K562 (cell line): ENCODE measurements at regions not wholly inside any gene's neighbourhood (a gene's known extent, or its start where the extent isn't known, plus 50 kb on each side); places are given as distances from the start of the nearest gene placed in this dataset.

ENCODE experiments used
- ATAC-seq: fragments of 200-7000 bp; cut with Tn5 transposase; 3 replicates; pipeline ENCODE4 v1.9.1; 2020; ENCODE audit warnings: moderate library complexity
- BruUV-seq: library from RNA; stranded (reverse); fragments of 400-500 nt; replicated peaks from 2 replicates; lab custom pipeline; 2021; lab: Mats Ljungman, UMichigan
- CTCF ChIA-PET: fragments of 300-600 bp; formaldehyde crosslinking; extraction: SDS; loops from one replicate; lab custom pipeline; 2021; ENCODE audit warnings: low intra/inter-chr PET ratio; lab: Yijun Ruan, JAX
- POLR2A ChIA-PET: fragments of 300-600, 350-650 bp; sonication (Branson Sonifier 250); formaldehyde crosslinking; extraction: SDS; loops from one replicate; lab custom pipeline; 2021; ENCODE audit warnings: antibody characterized with exemption, inconsistent platforms; lab: Yijun Ruan, JAX
- DNase-seq, 4 experiments: peaks; one replicate each; pipeline versions ENCODE4 v3.0.0 to v3.0.0-alpha.2; 2011 to 2018; ENCODE audit warnings: low spot score in 3 of 4, mixed read lengths in 3 of 4; ENCODE audit errors: extremely low read depth in 1 of 4
- FAIRE-seq: peaks from 2 replicates; lab custom pipeline; 2011; peaks lifted over from hg19 to GRCh38; lab: Jason Lieb, UNC
- H2AFZ ChIP-seq: 2 replicates; pipeline ENCODE4 v1.6.0; 2011; ENCODE audit warnings: low read depth, low read length, control low read depth, inconsistent platforms
- H3K27ac ChIP-seq: fragments of 200-600 bp; 3 replicates; pipeline ENCODE4 v1.8.0; 2011; ENCODE audit warnings: low read depth, mild to moderate bottlenecking, control low read depth, inconsistent platforms, low read length, moderate library complexity, mixed read lengths; ENCODE audit errors: extremely low read depth
- H3K27me3 ChIP-seq, 2 experiments: fragments of 300-600 bp in 1 of 2; 2 replicates in 1 of 2; 3 replicates in 1 of 2; pipeline versions ENCODE4 v1.6.0 to v1.8.0; 2011; ENCODE audit warnings: inconsistent platforms in 2 of 2, low read length in 2 of 2, mild to moderate bottlenecking in 1 of 2, mixed read lengths in 1 of 2, moderate library complexity in 1 of 2; ENCODE audit not compliant: control insufficient read depth in 2 of 2, insufficient read depth in 2 of 2
- H3K36me3 ChIP-seq: fragments of 300-600 bp; 3 replicates; pipeline ENCODE4 v1.8.0; 2011; ENCODE audit warnings: mild to moderate bottlenecking, low read length, inconsistent platforms; ENCODE audit not compliant: control insufficient read depth, insufficient read depth
- H3K4me1 ChIP-seq, 2 experiments: fragments of 200-600 bp in 1 of 2; replicated peaks in 1 of 2; 2 replicates in 1 of 2; 3 replicates in 1 of 2; pipeline versions ENCODE4 v1.5.1 to v1.8.0; 2011; ENCODE audit warnings: inconsistent platforms in 2 of 2, low read length in 2 of 2, mild to moderate bottlenecking in 1 of 2, mixed read lengths in 1 of 2, moderate library complexity in 1 of 2; ENCODE audit not compliant: control insufficient read depth in 2 of 2, insufficient read depth in 2 of 2
- H3K4me2 ChIP-seq: 2 replicates; pipeline ENCODE4 v1.6.1; 2011; ENCODE audit warnings: low read length, control low read depth, inconsistent platforms, mixed read lengths; ENCODE audit not compliant: insufficient read depth
- H3K4me3 ChIP-seq: fragments of 200-600 bp; sonication (generic), shearing (Covaris generic); 2 replicates; pipeline ENCODE4 v1.5.1; 2016; ENCODE audit warnings: control low read depth, inconsistent platforms
- H3K79me2 ChIP-seq: fragments of 200-600 bp; 3 replicates; pipeline ENCODE4 v1.8.0; 2011; ENCODE audit warnings: low read length, inconsistent platforms; ENCODE audit not compliant: control insufficient read depth, insufficient read depth
- H3K9ac ChIP-seq, 2 experiments: 2 replicates each; pipeline versions ENCODE4 v1.6.0 to v1.6.1; 2011; ENCODE audit warnings: low read depth in 2 of 2, low read length in 2 of 2, control low read depth in 1 of 2, inconsistent platforms in 1 of 2, mild to moderate bottlenecking in 1 of 2, mixed read lengths in 1 of 2; ENCODE audit not compliant: insufficient read depth in 1 of 2
- H3K9me1 ChIP-seq: one replicate; pipeline ENCODE4 v1.6.0; 2011; ENCODE audit warnings: inconsistent platforms, mild to moderate bottlenecking, low read length, moderate library complexity; ENCODE audit not compliant: control insufficient read depth, insufficient read depth
- H3K9me3 ChIP-seq: replicated peaks from 2 replicates; pipeline ENCODE4 v1.5.1; 2011; ENCODE audit warnings: low read depth, low read length, inconsistent platforms; ENCODE audit not compliant: control insufficient read depth, insufficient read depth
- H4K20me1 ChIP-seq: replicated peaks from 2 replicates; pipeline ENCODE4 v1.6.1; 2011; ENCODE audit warnings: low read length, inconsistent platforms, mixed read lengths; ENCODE audit not compliant: control insufficient read depth, insufficient read depth
- ELF1 ChIP-seq: fragments of 200-800 bp; sonication (Bioruptor generic); IDR thresholded peaks from 2 replicates; pipeline ENCODE4 v1.6.1; 2016; ENCODE audit warnings: missing genetic modification characterization, missing compliant biosample characterization
- RAD51 ChIP-seq: fragments of 450-650 bp; IDR thresholded peaks from 2 replicates; pipeline ENCODE4 v1.7.1; 2016; ENCODE audit warnings: low read depth, mild to moderate bottlenecking, borderline replicate concordance
- SMARCA4 ChIP-seq: fragments of 450-650 bp; IDR thresholded peaks from 2 replicates; pipeline ENCODE4 v1.6.1; 2016
- ZNF134 ChIP-seq: fragments of 250-450 bp; sonication (Bioruptor Pico); conservative IDR thresholded peaks from 2 replicates; pipeline ENCODE4 v1.4.0; 2020
- WGBS: fragments of 100-300 bp; shearing (Covaris generic); methylation state at CpG from one replicate; pipeline ENCODE4 v1.1.6; 2016; ENCODE audit warnings: low coverage, mixed read lengths; ENCODE audit not compliant: insufficient coverage; ENCODE audit errors: missing lambda C conversion rate; 5-methylcytosine and 5-hydroxymethylcytosine counted together
- in situ Hi-C: fragments of 300-500 bp; cut with MboI; formaldehyde crosslinking; loops from 4 replicates; pipeline ENCODE4 v1.15.0; 2018; ENCODE audit warnings: inconsistent platforms, mixed read lengths
- intact Hi-C: fragments of 100-400 bp; cut with micrococcal nuclease; formaldehyde crosslinking; loops from 2 replicates; pipeline ENCODE4 v1.14.2; 2022
- TF ChIP-seq, protein P1 (sequence below): sonication (generic); formaldehyde crosslinking; IDR thresholded peaks from 2 replicates; pipeline ENCODE4 v1.8.0; 2022; ENCODE audit warnings: mild to moderate bottlenecking, missing genetic modification reagents, borderline replicate concordance
- TF ChIP-seq, protein P2 (sequence below): fragments of 200-800 bp; sonication (Bioruptor generic); IDR thresholded peaks from 2 replicates; pipeline ENCODE4 v1.6.1; 2017; ENCODE audit warnings: missing genetic modification characterization, missing compliant biosample characterization
- TF ChIP-seq, protein P3 (sequence below): fragments of 250-450 bp; sonication (Bioruptor Pico); IDR thresholded peaks from 2 replicates; pipeline ENCODE4 v1.8.0; 2022; ENCODE audit warnings: inconsistent platforms
- TF ChIP-seq, protein P4 (sequence below), 2 experiments: fragments of 450-650 bp; formaldehyde crosslinking in 1 of 2; IDR thresholded peaks; 2 replicates each; pipeline versions ENCODE4 v1.4.0 to v1.6.1; 2014 to 2020; ENCODE audit warnings: mild to moderate bottlenecking in 2 of 2, borderline replicate concordance in 1 of 2, low read depth in 1 of 2

GRCh38 chr18:29074147-29074546, 897.2 kb upstream of the CDH2 start:
- BruUV-seq = no TSS peak
- Histone ChIP-seq H3K36me3 (no peaks in the 10 kb centered on the region), H4K20me1 (no peaks in the 10 kb centered on the region), H3K9ac (no peak overlapping the region), H3K27me3 (no peaks in the 10 kb centered on the region), H3K4me2 (no peak overlapping the region), H3K9me3 (peaks cover 2% of the 10 kb centered on the region; the same call in 1 of the 2 replicates), H3K79me2 (no peaks in the 10 kb centered on the region), H2AFZ (no peak overlapping the region), H3K9me1 (no peaks in the 10 kb centered on the region), H3K27ac (no peak overlapping the region), H3K4me3 (no peak overlapping the region), H3K4me1 (no peaks in the 10 kb centered on the region)
- WGBS = 0% methylated on average over 2 of the region's 2 CpGs
- CTCF ChIA-PET = no interaction called here
- FAIRE-seq (no peak), DNase-seq (no peak), ATAC-seq (no peak)
- in situ Hi-C loops (no loop called here), intact Hi-C loops (no loop called here)
- POLR2A ChIA-PET = no interaction called here
- no peak for TF ChIP-seq ZNF134 (CRISPR knock-in tag)
- TF ChIP-seq, protein P1, sequence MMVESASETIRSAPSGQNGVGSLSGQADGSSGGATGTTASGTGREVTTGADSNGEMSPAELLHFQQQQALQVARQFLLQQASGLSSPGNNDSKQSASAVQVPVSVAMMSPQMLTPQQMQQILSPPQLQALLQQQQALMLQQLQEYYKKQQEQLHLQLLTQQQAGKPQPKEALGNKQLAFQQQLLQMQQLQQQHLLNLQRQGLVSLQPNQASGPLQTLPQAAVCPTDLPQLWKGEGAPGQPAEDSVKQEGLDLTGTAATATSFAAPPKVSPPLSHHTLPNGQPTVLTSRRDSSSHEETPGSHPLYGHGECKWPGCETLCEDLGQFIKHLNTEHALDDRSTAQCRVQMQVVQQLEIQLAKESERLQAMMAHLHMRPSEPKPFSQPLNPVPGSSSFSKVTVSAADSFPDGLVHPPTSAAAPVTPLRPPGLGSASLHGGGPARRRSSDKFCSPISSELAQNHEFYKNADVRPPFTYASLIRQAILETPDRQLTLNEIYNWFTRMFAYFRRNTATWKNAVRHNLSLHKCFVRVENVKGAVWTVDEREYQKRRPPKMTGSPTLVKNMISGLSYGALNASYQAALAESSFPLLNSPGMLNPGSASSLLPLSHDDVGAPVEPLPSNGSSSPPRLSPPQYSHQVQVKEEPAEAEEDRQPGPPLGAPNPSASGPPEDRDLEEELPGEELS (CRISPR knock-in tag) = no peak
- TF ChIP-seq RAD51 = no peak
- TF ChIP-seq SMARCA4 = no peak
- TF ChIP-seq, protein P2, sequence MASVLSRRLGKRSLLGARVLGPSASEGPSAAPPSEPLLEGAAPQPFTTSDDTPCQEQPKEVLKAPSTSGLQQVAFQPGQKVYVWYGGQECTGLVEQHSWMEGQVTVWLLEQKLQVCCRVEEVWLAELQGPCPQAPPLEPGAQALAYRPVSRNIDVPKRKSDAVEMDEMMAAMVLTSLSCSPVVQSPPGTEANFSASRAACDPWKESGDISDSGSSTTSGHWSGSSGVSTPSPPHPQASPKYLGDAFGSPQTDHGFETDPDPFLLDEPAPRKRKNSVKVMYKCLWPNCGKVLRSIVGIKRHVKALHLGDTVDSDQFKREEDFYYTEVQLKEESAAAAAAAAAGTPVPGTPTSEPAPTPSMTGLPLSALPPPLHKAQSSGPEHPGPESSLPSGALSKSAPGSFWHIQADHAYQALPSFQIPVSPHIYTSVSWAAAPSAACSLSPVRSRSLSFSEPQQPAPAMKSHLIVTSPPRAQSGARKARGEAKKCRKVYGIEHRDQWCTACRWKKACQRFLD (CRISPR knock-in tag) = no peak
- TF ChIP-seq, protein P3, sequence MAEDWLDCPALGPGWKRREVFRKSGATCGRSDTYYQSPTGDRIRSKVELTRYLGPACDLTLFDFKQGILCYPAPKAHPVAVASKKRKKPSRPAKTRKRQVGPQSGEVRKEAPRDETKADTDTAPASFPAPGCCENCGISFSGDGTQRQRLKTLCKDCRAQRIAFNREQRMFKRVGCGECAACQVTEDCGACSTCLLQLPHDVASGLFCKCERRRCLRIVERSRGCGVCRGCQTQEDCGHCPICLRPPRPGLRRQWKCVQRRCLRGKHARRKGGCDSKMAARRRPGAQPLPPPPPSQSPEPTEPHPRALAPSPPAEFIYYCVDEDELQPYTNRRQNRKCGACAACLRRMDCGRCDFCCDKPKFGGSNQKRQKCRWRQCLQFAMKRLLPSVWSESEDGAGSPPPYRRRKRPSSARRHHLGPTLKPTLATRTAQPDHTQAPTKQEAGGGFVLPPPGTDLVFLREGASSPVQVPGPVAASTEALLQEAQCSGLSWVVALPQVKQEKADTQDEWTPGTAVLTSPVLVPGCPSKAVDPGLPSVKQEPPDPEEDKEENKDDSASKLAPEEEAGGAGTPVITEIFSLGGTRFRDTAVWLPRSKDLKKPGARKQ (CRISPR knock-in tag) = no peak
- TF ChIP-seq, protein P4, sequence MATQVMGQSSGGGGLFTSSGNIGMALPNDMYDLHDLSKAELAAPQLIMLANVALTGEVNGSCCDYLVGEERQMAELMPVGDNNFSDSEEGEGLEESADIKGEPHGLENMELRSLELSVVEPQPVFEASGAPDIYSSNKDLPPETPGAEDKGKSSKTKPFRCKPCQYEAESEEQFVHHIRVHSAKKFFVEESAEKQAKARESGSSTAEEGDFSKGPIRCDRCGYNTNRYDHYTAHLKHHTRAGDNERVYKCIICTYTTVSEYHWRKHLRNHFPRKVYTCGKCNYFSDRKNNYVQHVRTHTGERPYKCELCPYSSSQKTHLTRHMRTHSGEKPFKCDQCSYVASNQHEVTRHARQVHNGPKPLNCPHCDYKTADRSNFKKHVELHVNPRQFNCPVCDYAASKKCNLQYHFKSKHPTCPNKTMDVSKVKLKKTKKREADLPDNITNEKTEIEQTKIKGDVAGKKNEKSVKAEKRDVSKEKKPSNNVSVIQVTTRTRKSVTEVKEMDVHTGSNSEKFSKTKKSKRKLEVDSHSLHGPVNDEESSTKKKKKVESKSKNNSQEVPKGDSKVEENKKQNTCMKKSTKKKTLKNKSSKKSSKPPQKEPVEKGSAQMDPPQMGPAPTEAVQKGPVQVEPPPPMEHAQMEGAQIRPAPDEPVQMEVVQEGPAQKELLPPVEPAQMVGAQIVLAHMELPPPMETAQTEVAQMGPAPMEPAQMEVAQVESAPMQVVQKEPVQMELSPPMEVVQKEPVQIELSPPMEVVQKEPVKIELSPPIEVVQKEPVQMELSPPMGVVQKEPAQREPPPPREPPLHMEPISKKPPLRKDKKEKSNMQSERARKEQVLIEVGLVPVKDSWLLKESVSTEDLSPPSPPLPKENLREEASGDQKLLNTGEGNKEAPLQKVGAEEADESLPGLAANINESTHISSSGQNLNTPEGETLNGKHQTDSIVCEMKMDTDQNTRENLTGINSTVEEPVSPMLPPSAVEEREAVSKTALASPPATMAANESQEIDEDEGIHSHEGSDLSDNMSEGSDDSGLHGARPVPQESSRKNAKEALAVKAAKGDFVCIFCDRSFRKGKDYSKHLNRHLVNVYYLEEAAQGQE (IDR thresholded peaks at IDR 0.05; ENCODE audit: borderline replicate concordance) = no peak
- TF ChIP-seq, protein P4 (CRISPR knock-in tag; IDR thresholded peaks at IDR 0.05; ENCODE audit: low read depth) = no peak
- no peak for TF ChIP-seq ELF1 (tag)
